Endodermal cell (in vitro differentiated cells): ENCODE measurements at regions not wholly inside any gene's neighbourhood (a gene's known extent, or its start where the extent isn't known, plus 50 kb on each side); places are given as distances from the start of the nearest gene placed in this dataset.

Experiments
- DNase-seq: peaks from one replicate; pipeline ENCODE4 v3.0.0-alpha.2; 2017
- H3K27ac ChIP-seq: 2 replicates; pipeline ENCODE4 v1.5.1; 2013; ENCODE audit warnings: mild to moderate bottlenecking, low read depth, low read length, moderate library complexity
- H3K27me3 ChIP-seq: 2 replicates; pipeline ENCODE4 v1.6.1; 2013; ENCODE audit warnings: mild to moderate bottlenecking, low read length, moderate library complexity; ENCODE audit not compliant: insufficient read depth, control insufficient read depth, poor library complexity, severe bottlenecking
- H3K36me3 ChIP-seq: 2 replicates; pipeline ENCODE4 v1.7.0; 2013; ENCODE audit warnings: mild to moderate bottlenecking, low read length, moderate library complexity; ENCODE audit not compliant: control insufficient read depth, insufficient read depth
- H3K4me1 ChIP-seq: one replicate; pipeline ENCODE4 v1.7.0; 2013; ENCODE audit warnings: low read length; ENCODE audit not compliant: control insufficient read depth, insufficient read depth
- H3K4me3 ChIP-seq: 2 replicates; pipeline ENCODE4 v1.5.1; 2013; ENCODE audit warnings: mild to moderate bottlenecking, low read length, moderate library complexity
- H3K9ac ChIP-seq: 2 replicates; pipeline ENCODE4 v1.6.1; 2013; ENCODE audit warnings: mild to moderate bottlenecking, low read length, moderate library complexity; ENCODE audit not compliant: poor library complexity, severe bottlenecking; ENCODE audit errors: extremely low read depth
- H3K9me3 ChIP-seq: 2 replicates; pipeline ENCODE4 v1.6.1; 2013; ENCODE audit warnings: mild to moderate bottlenecking, low read length, moderate library complexity; ENCODE audit not compliant: control insufficient read depth
- H3K27ac Mint-ChIP-seq: 2 replicates; pipeline ENCODE4 v1.8.0; 2020; ENCODE audit warnings: mixed read lengths
- H3K27me3 Mint-ChIP-seq: 2 replicates; pipeline ENCODE4 v1.8.0; 2021; ENCODE audit warnings: mild to moderate bottlenecking, mixed read lengths; ENCODE audit not compliant: insufficient read depth
- H3K36me3 Mint-ChIP-seq: 2 replicates; pipeline ENCODE4 v1.8.0; 2020; ENCODE audit warnings: low read depth, mixed read lengths
- H3K4me1 Mint-ChIP-seq: 2 replicates; pipeline ENCODE4 v1.8.0; 2020; ENCODE audit warnings: mixed read lengths
- H3K4me3 Mint-ChIP-seq: 2 replicates; pipeline ENCODE4 v1.8.0; 2020; ENCODE audit warnings: mild to moderate bottlenecking, moderate library complexity, mixed read lengths
- H3K9me3 Mint-ChIP-seq: 2 replicates; pipeline ENCODE4 v1.8.0; 2020; ENCODE audit warnings: mild to moderate bottlenecking, mixed read lengths
- CTCF ChIP-seq: fragments of 200-600 bp; sonication (generic); conservative IDR thresholded peaks from 2 replicates; pipeline ENCODE4 v1.5.0; 2021; ENCODE audit warnings: antibody characterized with exemption, mild to moderate bottlenecking
- WGBS, 2 experiments: methylation state at CpG; one replicate each; pipeline versions ENCODE4 v1.1.5 to v1.1.7; 2013; ENCODE audit warnings: missing lambda C conversion rate in 2 of 2, mixed read lengths in 1 of 2; ENCODE audit not compliant: insufficient coverage in 1 of 2, insufficient read length in 1 of 2; 5-methylcytosine and 5-hydroxymethylcytosine counted together

GRCh38 chr13:67769063-67769986, 539.2 kb upstream of the PCDH9 start:
- Mint-ChIP-seq H3K4me3 (no peak overlapping the region), H3K27me3 (no peaks in the 10 kb centered on the region), H3K36me3 (peaks cover 4% of the 10 kb centered on the region), H3K4me1 (no peaks in the 10 kb centered on the region), H3K9me3 (peaks cover 19% of the 10 kb centered on the region), H3K27ac (no peak overlapping the region)
- TF ChIP-seq CTCF, result no peak
- H3K4me1 ChIP-seq, result no peaks in the 10 kb centered on the region
- 96 to 97% methylated on average over 23 to 30 of the region's 30 CpGs for WGBS, 2 experiments
- H3K36me3 ChIP-seq, result no peaks in the 10 kb centered on the region
- DNase-seq, result no peak
- no peak overlapping the region for H3K4me3 ChIP-seq
- no peaks in the 10 kb centered on the region for H3K27me3 ChIP-seq
- no peak overlapping the region for H3K27ac ChIP-seq
- H3K9me3 ChIP-seq, result no peaks in the 10 kb centered on the region
- H3K9ac ChIP-seq, result no peak overlapping the region

- no peaks in the 10 kb centered on the region for H3K9me3 Mint-ChIP-seq
- no peaks in the 10 kb centered on the region for H3K27me3 Mint-ChIP-seq
- H3K36me3 ChIP-seq, result no peaks in the 10 kb centered on the region
- TF ChIP-seq CTCF, result no peak
- H3K27ac ChIP-seq, result no peak overlapping the region
- DNase-seq, result no peak
- H3K4me1 Mint-ChIP-seq, result peaks cover 18% of the 10 kb centered on the region
- no peak overlapping the region for H3K4me3 Mint-ChIP-seq
- H3K27ac Mint-ChIP-seq, result no peak overlapping the region
- no peaks in the 10 kb centered on the region for H3K36me3 Mint-ChIP-seq
- no peaks in the 10 kb centered on the region for H3K9me3 ChIP-seq
- 90 to 91% methylated on average over 1 to 2 of the region's 3 CpGs for WGBS, 2 experiments
- no peak overlapping the region for H3K4me3 ChIP-seq
- H3K9ac ChIP-seq, result no peak overlapping the region
- H3K4me1 ChIP-seq, result no peaks in the 10 kb centered on the region
- no peaks in the 10 kb centered on the region for H3K27me3 ChIP-seq
Measured at GRCh38 chr13:67763984-67764383, 533.8 kb upstream of the PCDH9 start.

- no peak overlapping the region for H3K9ac ChIP-seq
- no peak for DNase-seq
- no peaks in the 10 kb centered on the region for H3K9me3 ChIP-seq
- no peaks in the 10 kb centered on the region for H3K4me1 ChIP-seq
- WGBS, 2 experiments, result 87 to 92% methylated on average over 1 to 3 of the region's 3 CpGs
- H3K9me3 Mint-ChIP-seq, result no peaks in the 10 kb centered on the region
- H3K36me3 Mint-ChIP-seq, result no peaks in the 10 kb centered on the region
- no peak overlapping the region for H3K4me3 ChIP-seq
- H3K36me3 ChIP-seq, result no peaks in the 10 kb centered on the region
- H3K27me3 Mint-ChIP-seq, result no peaks in the 10 kb centered on the region
- no peak overlapping the region for H3K4me3 Mint-ChIP-seq
- no peak for TF ChIP-seq CTCF
- H3K27ac Mint-ChIP-seq, result no peak overlapping the region
- H3K4me1 Mint-ChIP-seq, result peaks cover 18% of the 10 kb centered on the region
- H3K27ac ChIP-seq, result no peak overlapping the region
- H3K27me3 ChIP-seq, result no peaks in the 10 kb centered on the region
Measured at GRCh38 chr13:67763384-67763783, 533.2 kb upstream of the PCDH9 start.
